NCI-H748 treated with DMSO at 0.1 percent for 48 hours (cell line): ENCODE measurements at regions not wholly inside any gene's neighbourhood (a gene's known extent, or its start where the extent isn't known, plus 50 kb on each side); places are given as distances from the start of the nearest gene placed in this dataset.

Experiments
- DNase-seq: peaks from one replicate; lab custom pipeline; 2025; lab: John Stamatoyannopoulos, UW

GRCh38 chr5:3957658-3958057, 362.0 kb downstream of the IRX1 start:
- DNase-seq: no peak

- no peak for DNase-seq
Observed at GRCh38 chr5:3958389-3958788, 362.8 kb downstream of the IRX1 start.

GRCh38 chr5:3962113-3962512, 366.5 kb downstream of the IRX1 start:
- DNase-seq: no peak

- no peak for DNase-seq
Observed at GRCh38 chr5:3963652-3964051, 368.0 kb downstream of the IRX1 start.

- DNase-seq: no peak
Observed at GRCh38 chr5:3980156-3980555, 384.5 kb downstream of the IRX1 start.

- DNase-seq: no peak
Observed at GRCh38 chr5:3987867-3988266, 392.2 kb downstream of the IRX1 start.

- no peak for DNase-seq
Observed at GRCh38 chr5:3993856-3994473, 398.3 kb downstream of the IRX1 start.

GRCh38 chr5:3994628-3995027, 399.0 kb downstream of the IRX1 start:
- no peak for DNase-seq

GRCh38 chr5:3995954-3996619, 400.5 kb downstream of the IRX1 start:
- DNase-seq: no peak

- DNase-seq: no peak
Observed at GRCh38 chr5:3996707-3997336, 401.2 kb downstream of the IRX1 start.

- DNase-seq: no peak
Observed at GRCh38 chr5:3997670-3998069, 402.0 kb downstream of the IRX1 start.

- no peak for DNase-seq
Observed at GRCh38 chr5:3999929-4000328, 404.3 kb downstream of the IRX1 start.

- no peak for DNase-seq
Observed at GRCh38 chr5:4001004-4001403, 405.4 kb downstream of the IRX1 start.

- DNase-seq: no peak
Observed at GRCh38 chr5:4001758-4002533, 406.3 kb downstream of the IRX1 start.

- DNase-seq: no peak
Observed at GRCh38 chr5:4005335-4005734, 409.7 kb downstream of the IRX1 start.

GRCh38 chr5:4007001-4007400, 411.4 kb downstream of the IRX1 start:
- no peak for DNase-seq

- no peak for DNase-seq
Observed at GRCh38 chr5:4011943-4012342, 416.3 kb downstream of the IRX1 start.

- DNase-seq: no peak
Observed at GRCh38 chr5:4013106-4013898, 417.7 kb downstream of the IRX1 start.

GRCh38 chr5:4015709-4016108, 420.1 kb downstream of the IRX1 start:
- no peak for DNase-seq

- no peak for DNase-seq
Observed at GRCh38 chr5:4017076-4017803, 421.6 kb downstream of the IRX1 start.

- no peak for DNase-seq
Observed at GRCh38 chr5:4018007-4018406, 422.4 kb downstream of the IRX1 start.
